ENCODE measurements at regions not wholly inside any gene's neighbourhood (a gene's known extent, or its start where the extent isn't known, plus 50 kb on each side); places are given as distances from the start of the nearest gene placed in this dataset.

DNA sequence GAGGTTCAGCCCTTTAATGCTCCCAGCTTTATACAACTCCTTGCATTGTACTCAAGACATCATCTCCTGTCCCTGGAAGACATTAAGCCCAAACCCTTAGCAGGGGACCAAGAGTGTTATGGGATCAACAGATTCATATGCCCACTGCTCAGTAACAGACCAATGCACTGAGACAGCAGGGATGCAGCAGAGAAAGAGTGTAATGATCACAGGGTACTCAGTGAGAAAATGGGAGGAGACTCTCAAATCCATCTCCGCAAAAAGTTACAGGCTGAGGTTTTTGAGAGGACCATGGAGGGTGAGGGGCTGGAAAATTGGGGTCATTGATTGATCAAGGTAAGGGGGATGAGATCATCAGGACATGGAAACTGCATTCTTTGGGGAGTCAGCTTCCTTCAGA, 96.2 kb downstream of the MATN1 start:
- Histone ChIP-seq H3K27ac (ENCODE audit: extremely low read length, insufficient read depth, low read length) (no peak overlapping the region), H3K4me2 (ENCODE audit: low read depth, low read length) (no peak overlapping the region), H3K36me3 (replicated peaks in 1 of 2; ENCODE audit: control insufficient read depth in 1 of 2, insufficient read depth in 2 of 2, low read length in 2 of 2) (no peaks in the 10 kb centered on the region), H3K4me1 (ENCODE audit: insufficient read depth, low read length) (no peaks in the 10 kb centered on the region), H2AFZ (ENCODE audit: low read length) (no peak overlapping the region), H3K4me3 (replicated peaks in 1 of 3; ENCODE audit: insufficient read depth in 1 of 3, low read depth in 2 of 3, low read length in 3 of 3) (no peak overlapping the region), H3K79me2 (ENCODE audit: insufficient read depth, low read length) (no peaks in the 10 kb centered on the region), H3K9ac (ENCODE audit: insufficient read depth, low read depth, low read length) (no peak overlapping the region), H3K27me3 (ENCODE audit: control insufficient read depth in 1 of 2, insufficient read depth in 2 of 2, low read length in 2 of 2) (no peaks in the 10 kb centered on the region), H4K20me1 (ENCODE audit: insufficient read depth, low read length) (no peaks in the 10 kb centered on the region), H3K9me3 (ENCODE audit: low read length) (peaks cover 33% of the 10 kb centered on the region)
- no peak for FAIRE-seq
- CTCF ChIA-PET (ENCODE audit: low intra/inter-chr PET ratio, low total read pairs), result no interaction called here
- WGBS (ENCODE audit: low lambda C conversion rate), result 0% methylated on average over 1 of the region's 1 CpG
- POLR2A ChIA-PET, result no interaction called here
- no TSS peak for BruUV-seq (replicated peaks)
- TF ChIP-seq ZSCAN30 (CRISPR knock-in tag; IDR thresholded peaks at IDR 0.05), result no peak
- no peak for TF ChIP-seq HOXA7 (CRISPR knock-in tag; IDR thresholded peaks at IDR 0.05)
- TF ChIP-seq ZNF138 (CRISPR knock-in tag; IDR thresholded peaks at IDR 0.05; ENCODE audit: low read depth), result no peak
- TF ChIP-seq, protein P1, sequence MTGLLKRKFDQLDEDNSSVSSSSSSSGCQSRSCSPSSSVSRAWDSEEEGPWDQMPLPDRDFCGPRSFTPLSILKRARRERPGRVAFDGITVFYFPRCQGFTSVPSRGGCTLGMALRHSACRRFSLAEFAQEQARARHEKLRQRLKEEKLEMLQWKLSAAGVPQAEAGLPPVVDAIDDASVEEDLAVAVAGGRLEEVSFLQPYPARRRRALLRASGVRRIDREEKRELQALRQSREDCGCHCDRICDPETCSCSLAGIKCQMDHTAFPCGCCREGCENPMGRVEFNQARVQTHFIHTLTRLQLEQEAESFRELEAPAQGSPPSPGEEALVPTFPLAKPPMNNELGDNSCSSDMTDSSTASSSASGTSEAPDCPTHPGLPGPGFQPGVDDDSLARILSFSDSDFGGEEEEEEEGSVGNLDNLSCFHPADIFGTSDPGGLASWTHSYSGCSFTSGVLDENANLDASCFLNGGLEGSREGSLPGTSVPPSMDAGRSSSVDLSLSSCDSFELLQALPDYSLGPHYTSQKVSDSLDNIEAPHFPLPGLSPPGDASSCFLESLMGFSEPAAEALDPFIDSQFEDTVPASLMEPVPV (CRISPR knock-in tag; IDR thresholded peaks at IDR 0.05), result no peak
- no peak for TF ChIP-seq SOX13 (IDR thresholded peaks at IDR 0.05)
- no peak for TF ChIP-seq SOX13 (CRISPR knock-in tag; conservative IDR thresholded peaks at IDR 0.05 in 1 of 2, IDR thresholded peaks at IDR 0.05 in 1 of 2)
- TF ChIP-seq CCDC6 (CRISPR knock-in tag; IDR thresholded peaks at IDR 0.05), result no peak
- TF ChIP-seq BRCA1 (CRISPR knock-in tag; IDR thresholded peaks at IDR 0.05), result no peak
- no peak for TF ChIP-seq ZNF264 (CRISPR knock-in tag; IDR thresholded peaks at IDR 0.05)
- no peak for TF ChIP-seq SP140L (CRISPR knock-in tag; IDR thresholded peaks at IDR 0.05; ENCODE audit: borderline replicate concordance)
- TF ChIP-seq ZNF10 (CRISPR knock-in tag; IDR thresholded peaks at IDR 0.05; ENCODE audit: borderline replicate concordance, low read depth), result no peak
- TF ChIP-seq, protein P2, sequence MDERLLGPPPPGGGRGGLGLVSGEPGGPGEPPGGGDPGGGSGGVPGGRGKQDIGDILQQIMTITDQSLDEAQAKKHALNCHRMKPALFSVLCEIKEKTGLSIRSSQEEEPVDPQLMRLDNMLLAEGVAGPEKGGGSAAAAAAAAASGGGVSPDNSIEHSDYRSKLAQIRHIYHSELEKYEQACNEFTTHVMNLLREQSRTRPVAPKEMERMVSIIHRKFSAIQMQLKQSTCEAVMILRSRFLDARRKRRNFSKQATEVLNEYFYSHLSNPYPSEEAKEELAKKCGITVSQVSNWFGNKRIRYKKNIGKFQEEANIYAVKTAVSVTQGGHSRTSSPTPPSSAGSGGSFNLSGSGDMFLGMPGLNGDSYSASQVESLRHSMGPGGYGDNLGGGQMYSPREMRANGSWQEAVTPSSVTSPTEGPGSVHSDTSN (CRISPR knock-in tag; IDR thresholded peaks at IDR 0.05), result no peak
- TF ChIP-seq, protein P3, sequence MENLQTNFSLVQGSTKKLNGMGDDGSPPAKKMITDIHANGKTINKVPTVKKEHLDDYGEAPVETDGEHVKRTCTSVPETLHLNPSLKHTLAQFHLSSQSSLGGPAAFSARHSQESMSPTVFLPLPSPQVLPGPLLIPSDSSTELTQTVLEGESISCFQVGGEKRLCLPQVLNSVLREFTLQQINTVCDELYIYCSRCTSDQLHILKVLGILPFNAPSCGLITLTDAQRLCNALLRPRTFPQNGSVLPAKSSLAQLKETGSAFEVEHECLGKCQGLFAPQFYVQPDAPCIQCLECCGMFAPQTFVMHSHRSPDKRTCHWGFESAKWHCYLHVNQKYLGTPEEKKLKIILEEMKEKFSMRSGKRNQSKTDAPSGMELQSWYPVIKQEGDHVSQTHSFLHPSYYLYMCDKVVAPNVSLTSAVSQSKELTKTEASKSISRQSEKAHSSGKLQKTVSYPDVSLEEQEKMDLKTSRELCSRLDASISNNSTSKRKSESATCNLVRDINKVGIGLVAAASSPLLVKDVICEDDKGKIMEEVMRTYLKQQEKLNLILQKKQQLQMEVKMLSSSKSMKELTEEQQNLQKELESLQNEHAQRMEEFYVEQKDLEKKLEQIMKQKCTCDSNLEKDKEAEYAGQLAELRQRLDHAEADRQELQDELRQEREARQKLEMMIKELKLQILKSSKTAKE (CRISPR knock-in tag; IDR thresholded peaks at IDR 0.05; ENCODE audit: borderline replicate concordance), result no peak
- TF ChIP-seq MAFK (conservative IDR thresholded peaks at IDR 0.05 in 1 of 2, IDR thresholded peaks at IDR 0.05 in 1 of 2; ENCODE audit: low read length in 2 of 2), result no peak
- no peak for TF ChIP-seq KLF9 (CRISPR knock-in tag; IDR thresholded peaks at IDR 0.05; ENCODE audit: low read depth)
- TF ChIP-seq, protein P4, sequence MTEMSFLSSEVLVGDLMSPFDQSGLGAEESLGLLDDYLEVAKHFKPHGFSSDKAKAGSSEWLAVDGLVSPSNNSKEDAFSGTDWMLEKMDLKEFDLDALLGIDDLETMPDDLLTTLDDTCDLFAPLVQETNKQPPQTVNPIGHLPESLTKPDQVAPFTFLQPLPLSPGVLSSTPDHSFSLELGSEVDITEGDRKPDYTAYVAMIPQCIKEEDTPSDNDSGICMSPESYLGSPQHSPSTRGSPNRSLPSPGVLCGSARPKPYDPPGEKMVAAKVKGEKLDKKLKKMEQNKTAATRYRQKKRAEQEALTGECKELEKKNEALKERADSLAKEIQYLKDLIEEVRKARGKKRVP (CRISPR knock-in tag; IDR thresholded peaks at IDR 0.05), result no peak
- TF ChIP-seq ZBTB42 (CRISPR knock-in tag; IDR thresholded peaks at IDR 0.05), result no peak
- no peak for TF ChIP-seq EEA1 (CRISPR knock-in tag; IDR thresholded peaks at IDR 0.05; ENCODE audit: borderline replicate concordance)
- in situ Hi-C loops (cut with HindIII; ENCODE audit: extremely low pct_ligation_motif_present, low pct_unique_long_range_greater_than_20kb), result no loop called here
- no peak for DNase-seq (ENCODE audit: low spot score)
- ATAC-seq, result no peak
- intact Hi-C loops (cut with micrococcal nuclease; ENCODE audit: unreplicated experiment), result no loop called here
